ENCODE measurements at regions not wholly inside any gene's neighbourhood (a gene's known extent, or its start where the extent isn't known, plus 50 kb on each side); places are given as distances from the start of the nearest gene placed in this dataset.

- TF ChIP-seq CTCF (IDR thresholded peaks at IDR 0.05; ENCODE audit: borderline replicate concordance, extremely low read depth, low read length, poor library complexity, severe bottlenecking) (no peak), EZH2 (IDR thresholded peaks at IDR 0.05; ENCODE audit: borderline replicate concordance, low read depth, low read length, severe bottlenecking) (no peak)
Observed at GRCh38 chr5:3023656-3024055, 272.2 kb upstream of the IRX2 start.

All from DND-41 (cell line).